Smooth muscle cell (in vitro differentiated cells): ENCODE measurements at regions not wholly inside any gene's neighbourhood (a gene's known extent, or its start where the extent isn't known, plus 50 kb on each side); places are given as distances from the start of the nearest gene placed in this dataset.

Experiments used
- DNase-seq: peaks from one replicate; lab custom pipeline; 2025; ENCODE audit not compliant: unreplicated experiment; lab: John Stamatoyannopoulos, UW
- H2AFZ ChIP-seq: fragments of 200-600 bp; sonication (generic); 2 replicates; pipeline ENCODE4 v1.6.0; 2016; ENCODE audit warnings: antibody characterized with exemption, low read depth, mild to moderate bottlenecking
- H3F3A ChIP-seq: fragments of 200-600 bp; sonication (generic); 2 replicates; pipeline ENCODE4 v1.6.0; 2017; ENCODE audit warnings: antibody characterized with exemption, low read depth
- H3K27ac ChIP-seq: fragments of 200-600 bp; sonication (generic); 2 replicates; pipeline ENCODE4 v1.5.1; 2016; ENCODE audit warnings: low read depth, mild to moderate bottlenecking
- H3K27me3 ChIP-seq: fragments of 200-600 bp; sonication (generic); 2 replicates; pipeline ENCODE4 v1.6.1; 2016; ENCODE audit warnings: low read depth, mild to moderate bottlenecking
- H3K36me3 ChIP-seq: fragments of 200-600 bp; sonication (generic); 2 replicates; pipeline ENCODE4 v1.5.1; 2016; ENCODE audit warnings: low read depth
- H3K4me1 ChIP-seq: fragments of 200-600 bp; sonication (generic); 2 replicates; pipeline ENCODE4 v1.5.1; 2016; ENCODE audit warnings: low read depth
- H3K4me2 ChIP-seq: fragments of 200-600 bp; sonication (generic); 2 replicates; pipeline ENCODE4 v1.6.0; 2016; ENCODE audit warnings: mild to moderate bottlenecking
- H3K4me3 ChIP-seq: fragments of 200-600 bp; sonication (generic); 2 replicates; pipeline ENCODE4 v1.5.1; 2016; ENCODE audit warnings: mild to moderate bottlenecking
- H3K79me2 ChIP-seq: fragments of 200-600 bp; sonication (generic); 2 replicates; pipeline ENCODE4 v1.6.0; 2016; ENCODE audit warnings: low read depth, mild to moderate bottlenecking
- H3K9ac ChIP-seq: fragments of 200-600 bp; sonication (generic); 2 replicates; pipeline ENCODE4 v1.6.0; 2016; ENCODE audit warnings: low read depth
- H3K9me3 ChIP-seq: fragments of 200-600 bp; sonication (generic); replicated peaks from 2 replicates; pipeline ENCODE4 v1.5.1; 2016; ENCODE audit warnings: low read depth
- H4K20me1 ChIP-seq: fragments of 200-600 bp; sonication (generic); 2 replicates; pipeline ENCODE4 v1.6.0; 2016; ENCODE audit warnings: low read depth
- WGBS: methylation state at CpG from one replicate; pipeline ENCODE4 v1.1.7; 2016; ENCODE audit warnings: low lambda C conversion rate; 5-methylcytosine and 5-hydroxymethylcytosine counted together
- TF ChIP-seq, protein P1 (sequence below): fragments of 200-600 bp; sonication (generic); IDR thresholded peaks from 2 replicates; pipeline ENCODE4 v1.5.1; 2017; ENCODE audit warnings: borderline replicate concordance, mild to moderate bottlenecking, antibody characterized with exemption; ENCODE audit not compliant: insufficient read depth, poor library complexity, severe bottlenecking

DNA sequence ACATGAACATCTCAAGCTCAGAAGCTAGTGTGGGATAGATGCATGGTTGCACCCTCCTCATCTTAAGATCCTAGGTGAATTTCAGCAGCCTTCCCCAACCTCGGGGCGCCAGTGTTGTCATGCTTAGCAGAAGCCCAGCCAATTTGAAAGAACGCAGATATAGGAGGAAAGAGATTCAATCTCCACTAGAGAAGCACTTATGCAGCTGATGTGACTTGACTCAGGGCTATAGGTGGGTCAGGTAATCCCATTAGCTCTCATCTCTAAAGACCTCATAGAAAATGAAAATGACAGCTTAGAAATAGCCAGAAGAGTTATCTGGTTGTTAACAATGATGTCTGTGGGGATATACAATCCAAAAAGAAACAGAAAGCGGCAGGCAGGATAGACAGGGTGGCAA is 310.5 kb downstream of the GPAM start:
- Histone ChIP-seq H3K4me2 (no peak overlapping the region), H3K9ac (no peak overlapping the region), H3K4me1 (no peaks in the 10 kb centered on the region), H3K36me3 (no peaks in the 10 kb centered on the region), H3K79me2 (no peaks in the 10 kb centered on the region), H3K4me3 (no peak overlapping the region), H3K9me3 (no peaks in the 10 kb centered on the region), H3K27me3 (no peaks in the 10 kb centered on the region), H4K20me1 (no peaks in the 10 kb centered on the region), H3K27ac (no peak overlapping the region), H2AFZ (no peak overlapping the region), H3F3A (no peaks in the 10 kb centered on the region)
- 83% methylated on average over 4 of the region's 4 CpGs for WGBS
- TF ChIP-seq, protein P1, sequence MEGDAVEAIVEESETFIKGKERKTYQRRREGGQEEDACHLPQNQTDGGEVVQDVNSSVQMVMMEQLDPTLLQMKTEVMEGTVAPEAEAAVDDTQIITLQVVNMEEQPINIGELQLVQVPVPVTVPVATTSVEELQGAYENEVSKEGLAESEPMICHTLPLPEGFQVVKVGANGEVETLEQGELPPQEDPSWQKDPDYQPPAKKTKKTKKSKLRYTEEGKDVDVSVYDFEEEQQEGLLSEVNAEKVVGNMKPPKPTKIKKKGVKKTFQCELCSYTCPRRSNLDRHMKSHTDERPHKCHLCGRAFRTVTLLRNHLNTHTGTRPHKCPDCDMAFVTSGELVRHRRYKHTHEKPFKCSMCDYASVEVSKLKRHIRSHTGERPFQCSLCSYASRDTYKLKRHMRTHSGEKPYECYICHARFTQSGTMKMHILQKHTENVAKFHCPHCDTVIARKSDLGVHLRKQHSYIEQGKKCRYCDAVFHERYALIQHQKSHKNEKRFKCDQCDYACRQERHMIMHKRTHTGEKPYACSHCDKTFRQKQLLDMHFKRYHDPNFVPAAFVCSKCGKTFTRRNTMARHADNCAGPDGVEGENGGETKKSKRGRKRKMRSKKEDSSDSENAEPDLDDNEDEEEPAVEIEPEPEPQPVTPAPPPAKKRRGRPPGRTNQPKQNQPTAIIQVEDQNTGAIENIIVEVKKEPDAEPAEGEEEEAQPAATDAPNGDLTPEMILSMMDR: no peak
- DNase-seq: no peak

DNA sequence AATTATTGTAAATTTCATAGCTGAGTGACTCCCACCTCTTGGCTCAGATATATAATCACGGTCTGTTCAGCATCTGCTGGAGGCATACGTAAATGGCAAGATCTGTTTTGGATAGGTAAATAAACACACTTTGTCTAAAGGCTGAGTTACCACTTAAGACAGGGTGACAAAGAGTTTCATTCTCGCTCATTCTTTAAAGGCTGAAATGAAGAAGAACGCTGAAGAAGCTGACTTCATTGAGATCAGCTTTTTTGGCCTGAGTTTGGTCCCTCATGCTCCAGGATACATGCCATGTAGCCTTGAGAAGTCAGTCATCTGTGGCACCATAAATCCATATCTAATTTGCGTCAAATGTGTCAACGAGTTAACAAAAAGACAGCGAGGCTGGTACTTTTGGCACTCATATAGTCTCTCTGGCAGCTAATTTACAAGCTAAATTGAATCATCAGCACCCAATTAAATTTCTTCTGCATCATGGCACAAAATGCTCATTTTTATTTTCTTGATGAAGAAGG is 309.9 kb downstream of the GPAM start:
- H3K36me3 ChIP-seq: no peaks in the 10 kb centered on the region
- H3K9me3 ChIP-seq: no peaks in the 10 kb centered on the region
- no peak overlapping the region for H3K4me2 ChIP-seq
- H3K4me3 ChIP-seq: no peak overlapping the region
- H3K79me2 ChIP-seq: no peaks in the 10 kb centered on the region
- H3K27ac ChIP-seq: no peak overlapping the region
- no peaks in the 10 kb centered on the region for H3K27me3 ChIP-seq
- H2AFZ ChIP-seq: no peak overlapping the region
- no peaks in the 10 kb centered on the region for H3K4me1 ChIP-seq
- H3K9ac ChIP-seq: no peak overlapping the region
- TF ChIP-seq, protein P1: no peak
- WGBS: 86% methylated on average over 7 of the region's 7 CpGs
- no peaks in the 10 kb centered on the region for H3F3A ChIP-seq
- DNase-seq: no peak
- no peaks in the 10 kb centered on the region for H4K20me1 ChIP-seq

DNA sequence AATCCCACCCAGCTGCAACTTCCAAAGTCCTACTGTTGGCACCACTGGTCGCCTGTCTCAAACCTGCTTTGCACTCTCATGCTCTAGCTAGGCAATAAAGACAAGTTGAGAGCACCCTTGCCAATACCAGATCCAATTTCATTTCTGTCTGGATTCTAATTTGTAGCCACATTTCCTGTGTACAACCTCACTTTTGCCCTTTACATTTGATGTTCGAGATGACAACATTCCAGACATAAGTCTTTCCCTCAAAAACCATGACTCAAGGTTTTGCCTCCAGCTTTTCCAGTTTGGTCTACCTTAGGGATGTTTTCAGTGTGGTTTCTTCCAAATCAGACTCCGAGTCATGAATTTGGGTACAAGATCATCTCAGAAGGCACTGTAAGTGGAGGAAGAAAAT is 309.0 kb downstream of the GPAM start:
- DNase-seq: no peak
- WGBS: 63% methylated on average over 3 of the region's 3 CpGs

DNA sequence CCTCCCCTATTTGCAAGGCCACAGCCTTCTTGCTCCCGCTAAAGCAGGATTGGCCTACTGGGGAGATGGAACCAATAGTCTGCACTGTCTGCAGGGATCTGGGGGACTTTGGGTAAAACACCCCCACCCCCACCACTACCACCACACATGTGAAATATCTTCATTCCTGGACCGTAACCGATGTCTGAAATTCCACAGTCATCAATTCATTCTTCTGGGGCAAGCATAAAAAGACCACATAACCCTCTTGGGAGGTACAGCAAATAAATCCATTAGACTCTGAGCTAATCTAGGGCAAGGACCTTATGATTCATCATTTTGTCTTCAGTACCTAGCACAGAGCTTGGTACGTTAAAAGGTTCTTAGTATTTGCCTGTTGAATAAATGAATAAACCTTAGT is 307.8 kb downstream of the GPAM start:
- Histone ChIP-seq H3K9me3 (no peaks in the 10 kb centered on the region), H3K4me2 (no peak overlapping the region)

More for the DNA sequence above, 309.0 kb downstream of the GPAM start:
- Histone ChIP-seq H3K4me3 (no peak overlapping the region), H3K4me2 (no peak overlapping the region), H3K36me3 (no peaks in the 10 kb centered on the region), H3K79me2 (no peaks in the 10 kb centered on the region), H3K9ac (no peak overlapping the region), H3K27me3 (no peaks in the 10 kb centered on the region), H3K4me1 (no peaks in the 10 kb centered on the region), H2AFZ (no peak overlapping the region), H3K27ac (no peak overlapping the region), H3K9me3 (no peaks in the 10 kb centered on the region), H4K20me1 (no peaks in the 10 kb centered on the region), H3F3A (no peaks in the 10 kb centered on the region)
- TF ChIP-seq, protein P1: no peak

More for the DNA sequence above, 307.8 kb downstream of the GPAM start:
- TF ChIP-seq, protein P1: no peak
- Histone ChIP-seq H3K4me3 (no peak overlapping the region), H3F3A (no peaks in the 10 kb centered on the region), H3K27me3 (no peaks in the 10 kb centered on the region), H3K27ac (no peak overlapping the region), H3K9ac (no peak overlapping the region), H3K79me2 (no peaks in the 10 kb centered on the region), H3K36me3 (no peaks in the 10 kb centered on the region), H3K4me1 (no peaks in the 10 kb centered on the region), H4K20me1 (no peaks in the 10 kb centered on the region), H2AFZ (no peak overlapping the region)
- WGBS: 77% methylated on average over 3 of the region's 4 CpGs
- no peak for DNase-seq
